Neural cell (in vitro differentiated cells): ENCODE measurements at regions not wholly inside any gene's neighbourhood (a gene's known extent, or its start where the extent isn't known, plus 50 kb on each side); places are given as distances from the start of the nearest gene placed in this dataset.

Source experiments
- H2AFZ ChIP-seq: fragments of 200-600, 300-800 bp; sonication (generic), shearing (Covaris generic); 2 replicates; pipeline ENCODE4 v1.6.0; 2014; ENCODE audit warnings: low read depth, mild to moderate bottlenecking, antibody characterized with exemption, low read length, moderate library complexity
- H3F3A ChIP-seq: fragments of 200-600 bp; shearing (Covaris generic); 2 replicates; pipeline ENCODE4 v1.6.1; 2016; ENCODE audit warnings: mild to moderate bottlenecking, moderate library complexity, mixed read lengths, antibody characterized with exemption, low read length; ENCODE audit not compliant: insufficient read depth, poor library complexity, severe bottlenecking
- H3K27ac ChIP-seq: fragments of 200-600, 300-800 bp; sonication (generic), shearing (Covaris generic); 2 replicates; pipeline ENCODE4 v1.5.1; 2014; ENCODE audit warnings: mild to moderate bottlenecking, low read length, moderate library complexity
- H3K27me3 ChIP-seq: fragments of 300-800, 200-600 bp; sonication (generic), shearing (Covaris generic); 2 replicates; pipeline ENCODE4 v1.6.0; 2014; ENCODE audit warnings: mild to moderate bottlenecking, low read depth, low read length, moderate library complexity; ENCODE audit not compliant: insufficient read depth
- H3K36me3 ChIP-seq: fragments of 300-800, 200-600 bp; sonication (generic), shearing (Covaris generic); 2 replicates; pipeline ENCODE4 v1.5.1; 2014; ENCODE audit warnings: mild to moderate bottlenecking, antibody characterized with exemption, low read length, moderate library complexity; ENCODE audit not compliant: insufficient read depth
- H3K4me2 ChIP-seq: fragments of 300-800, 200-600 bp; sonication (generic), shearing (Covaris generic); 2 replicates; pipeline ENCODE4 v1.6.0; 2014; ENCODE audit warnings: mild to moderate bottlenecking, low read length
- H3K4me3 ChIP-seq: fragments of 300-800, 200-600 bp; sonication (generic), shearing (Covaris generic); 2 replicates; pipeline ENCODE4 v1.5.1; 2014; ENCODE audit warnings: mild to moderate bottlenecking, low read length, moderate library complexity
- H3K79me2 ChIP-seq: fragments of 200-600 bp; shearing (Covaris generic); replicated peaks from 2 replicates; pipeline ENCODE4 v1.6.0; 2014; ENCODE audit warnings: mild to moderate bottlenecking, low read length, moderate library complexity; ENCODE audit not compliant: insufficient read depth
- H3K9ac ChIP-seq: fragments of 300-800, 200-600 bp; sonication (generic), shearing (Covaris generic); 2 replicates; pipeline ENCODE4 v1.6.1; 2016; ENCODE audit warnings: mild to moderate bottlenecking, low read length, mixed read lengths
- H3K9me2 ChIP-seq: fragments of 200-600 bp; shearing (Covaris generic); 2 replicates; pipeline ENCODE4 v1.6.1; 2016; ENCODE audit warnings: mild to moderate bottlenecking, low read length, mixed read lengths; ENCODE audit not compliant: insufficient read depth
- H3K9me3 ChIP-seq: fragments of 200-600, 300-800 bp; sonication (generic), shearing (Covaris generic); 2 replicates; pipeline ENCODE4 v1.6.1; 2016; ENCODE audit warnings: mild to moderate bottlenecking, mixed run types, low read length, moderate library complexity, mixed read lengths
- H4K20me1 ChIP-seq: fragments of 200-600 bp; shearing (Covaris generic); 2 replicates; pipeline ENCODE4 v1.6.1; 2016; ENCODE audit warnings: mild to moderate bottlenecking, mixed run types; ENCODE audit not compliant: insufficient read depth
- CTCF ChIP-seq: fragments of 450-650 bp; IDR thresholded peaks from 2 replicates; pipeline ENCODE4 v1.5.1; 2014; ENCODE audit warnings: antibody characterized with exemption, mild to moderate bottlenecking, moderate library complexity; ENCODE audit not compliant: poor library complexity, severe bottlenecking
- EP300 ChIP-seq: fragments of 450-650 bp; conservative IDR thresholded peaks from 2 replicates; pipeline ENCODE4 v1.6.1; 2014; ENCODE audit warnings: antibody characterized with exemption, mild to moderate bottlenecking, moderate library complexity; ENCODE audit not compliant: poor library complexity, severe bottlenecking
- EZH2 ChIP-seq: fragments of 200-600, 300-800 bp; shearing (Covaris generic), sonication (generic); IDR thresholded peaks from 2 replicates; pipeline ENCODE4 v1.6.1; 2014; ENCODE audit warnings: antibody characterized with exemption, low read length, borderline replicate concordance, mild to moderate bottlenecking; ENCODE audit not compliant: insufficient read depth, poor library complexity, severe bottlenecking
- MXI1 ChIP-seq: fragments of 450-650 bp; conservative IDR thresholded peaks from 2 replicates; pipeline ENCODE4 v1.6.1; 2014; ENCODE audit warnings: antibody characterized with exemption, mild to moderate bottlenecking; ENCODE audit not compliant: poor library complexity, severe bottlenecking
- POLR2AphosphoS5 ChIP-seq: IDR thresholded peaks from 2 replicates; pipeline ENCODE4 v1.6.1; 2012
- RAD21 ChIP-seq: fragments of 450-650 bp; conservative IDR thresholded peaks from 2 replicates; pipeline ENCODE4 v1.6.1; 2014; ENCODE audit warnings: antibody characterized with exemption, mild to moderate bottlenecking, moderate library complexity
- REST ChIP-seq: IDR thresholded peaks from 2 replicates; pipeline ENCODE4 v1.6.1; 2012; ENCODE audit warnings: borderline replicate concordance
- SMC3 ChIP-seq: fragments of 450-650 bp; conservative IDR thresholded peaks from 2 replicates; pipeline ENCODE4 v1.6.1; 2014; ENCODE audit warnings: antibody characterized with exemption, mild to moderate bottlenecking, moderate library complexity; ENCODE audit not compliant: poor library complexity
- TAF1 ChIP-seq: IDR thresholded peaks from 2 replicates; pipeline ENCODE4 v1.6.1; 2012; ENCODE audit warnings: low read depth

- Histone ChIP-seq H3K36me3 (no peaks in the 10 kb centered on the region), H3F3A (no peaks in the 10 kb centered on the region), H4K20me1 (no peaks in the 10 kb centered on the region), H3K4me3 (no peak overlapping the region), H3K27ac (no peak overlapping the region), H3K9me2 (no peaks in the 10 kb centered on the region), H3K4me2 (no peak overlapping the region), H3K79me2 (no peaks in the 10 kb centered on the region), H2AFZ (no peak overlapping the region), H3K27me3 (no peaks in the 10 kb centered on the region), H3K9ac (no peak overlapping the region), H3K9me3 (no peaks in the 10 kb centered on the region)
- TF ChIP-seq MXI1 (no peak), REST (no peak), POLR2AphosphoS5 (no peak), TAF1 (no peak)
These were observed 143.2 kb upstream of the RND3 start for GRCh38 chr2:150630587-150631235.

- Histone ChIP-seq H3K36me3 (no peaks in the 10 kb centered on the region), H3K9ac (no peak overlapping the region), H3K27me3 (no peaks in the 10 kb centered on the region), H3K27ac (no peak overlapping the region), H3K9me2 (no peaks in the 10 kb centered on the region), H3K4me2 (no peak overlapping the region), H3K9me3 (no peaks in the 10 kb centered on the region), H3K4me3 (no peak overlapping the region), H2AFZ (no peak overlapping the region), H3F3A (no peaks in the 10 kb centered on the region), H3K79me2 (no peaks in the 10 kb centered on the region), H4K20me1 (no peaks in the 10 kb centered on the region)
- TF ChIP-seq EZH2, result no peak
- TF ChIP-seq MXI1, result no peak
- TF ChIP-seq REST, result no peak
- TF ChIP-seq RAD21, result no peak
- no peak for TF ChIP-seq CTCF
- no peak for TF ChIP-seq POLR2AphosphoS5
- TF ChIP-seq TAF1, result no peak
- TF ChIP-seq SMC3, result no peak
- no peak for TF ChIP-seq EP300
These were observed 140.1 kb upstream of the RND3 start for GRCh38 chr2:150627526-150627925.
